ENCODE measurements at regions not wholly inside any gene's neighbourhood (a gene's known extent, or its start where the extent isn't known, plus 50 kb on each side); places are given as distances from the start of the nearest gene placed in this dataset.
"Not testable (repeated sequence)": the region's sequence is repeated elsewhere in the genome, so short reads cannot be mapped to it uniquely, and the experiment has no call there.

DNA sequence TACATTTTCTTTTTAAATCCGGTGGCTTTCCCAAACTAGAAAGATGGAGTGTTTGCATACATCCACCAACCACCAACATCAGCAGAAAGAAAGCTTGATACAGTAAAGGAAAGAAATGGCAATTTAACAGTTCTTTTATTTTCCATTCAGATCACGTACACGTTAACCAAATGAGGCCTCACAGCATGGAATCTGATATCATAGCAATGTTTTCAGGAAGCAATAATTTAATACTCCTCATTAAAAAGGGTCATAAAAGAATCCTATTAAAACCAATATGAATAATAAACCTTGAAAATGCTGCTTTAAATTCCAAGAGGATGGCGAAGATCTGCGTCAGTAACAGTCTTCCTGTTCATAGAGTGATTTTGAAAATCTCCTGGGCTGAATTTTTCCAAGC, 1562.1 kb downstream of the KHDRBS2 start:
- TF ChIP-seq, protein P1, sequence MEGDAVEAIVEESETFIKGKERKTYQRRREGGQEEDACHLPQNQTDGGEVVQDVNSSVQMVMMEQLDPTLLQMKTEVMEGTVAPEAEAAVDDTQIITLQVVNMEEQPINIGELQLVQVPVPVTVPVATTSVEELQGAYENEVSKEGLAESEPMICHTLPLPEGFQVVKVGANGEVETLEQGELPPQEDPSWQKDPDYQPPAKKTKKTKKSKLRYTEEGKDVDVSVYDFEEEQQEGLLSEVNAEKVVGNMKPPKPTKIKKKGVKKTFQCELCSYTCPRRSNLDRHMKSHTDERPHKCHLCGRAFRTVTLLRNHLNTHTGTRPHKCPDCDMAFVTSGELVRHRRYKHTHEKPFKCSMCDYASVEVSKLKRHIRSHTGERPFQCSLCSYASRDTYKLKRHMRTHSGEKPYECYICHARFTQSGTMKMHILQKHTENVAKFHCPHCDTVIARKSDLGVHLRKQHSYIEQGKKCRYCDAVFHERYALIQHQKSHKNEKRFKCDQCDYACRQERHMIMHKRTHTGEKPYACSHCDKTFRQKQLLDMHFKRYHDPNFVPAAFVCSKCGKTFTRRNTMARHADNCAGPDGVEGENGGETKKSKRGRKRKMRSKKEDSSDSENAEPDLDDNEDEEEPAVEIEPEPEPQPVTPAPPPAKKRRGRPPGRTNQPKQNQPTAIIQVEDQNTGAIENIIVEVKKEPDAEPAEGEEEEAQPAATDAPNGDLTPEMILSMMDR (IDR thresholded peaks at IDR 0.05): not testable (repeated sequence)
- not testable (repeated sequence) for TF ChIP-seq ZFX (IDR thresholded peaks at IDR 0.05; ENCODE audit: borderline replicate concordance)

Measured in 22Rv1 (cell line).